SK-N-MC (cell line): ENCODE measurements at regions not wholly inside any gene's neighbourhood (a gene's known extent, or its start where the extent isn't known, plus 50 kb on each side); places are given as distances from the start of the nearest gene placed in this dataset.

ENCODE experiments used
- EZH2 ChIP-seq: fragments of 200-600 bp; sonication (generic); IDR thresholded peaks from one replicate; pipeline ENCODE4 v1.6.1; 2017; ENCODE audit warnings: antibody characterized with exemption
- POLR2AphosphoS5 ChIP-seq: IDR thresholded peaks from 2 replicates; pipeline ENCODE4 v1.6.1; 2012; ENCODE audit warnings: mild to moderate bottlenecking, low read depth, low read length, borderline replicate concordance

- no peak for TF ChIP-seq EZH2
- no peak for TF ChIP-seq POLR2AphosphoS5
These were observed 1015.4 kb downstream of the AMY1C start for GRCh38 chr1:104765085-104765484.
